NB4 (cell line): ENCODE measurements at regions not wholly inside any gene's neighbourhood (a gene's known extent, or its start where the extent isn't known, plus 50 kb on each side); places are given as distances from the start of the nearest gene placed in this dataset.

Experiments
- DNase-seq: peaks from one replicate; pipeline ENCODE4 v3.0.0; 2010; ENCODE audit warnings: low read depth
- H3K4me3 ChIP-seq: one replicate; pipeline ENCODE4 v1.5.1; 2011; ENCODE audit warnings: mild to moderate bottlenecking, low read depth, low read length, moderate library complexity
- MYC ChIP-seq: IDR thresholded peaks from 2 replicates; pipeline ENCODE4 v1.6.1; 2011; ENCODE audit warnings: low read depth, low read length
- POLR2A ChIP-seq: IDR thresholded peaks from 2 replicates; pipeline ENCODE4 v1.6.1; 2011; ENCODE audit warnings: mild to moderate bottlenecking; ENCODE audit not compliant: insufficient read length; ENCODE audit errors: extremely low read depth
- TF ChIP-seq, protein P1 (sequence below): IDR thresholded peaks from 2 replicates; pipeline ENCODE4 v1.6.1; 2011; ENCODE audit warnings: low read depth, low read length
- TF ChIP-seq, protein P2 (sequence below): IDR thresholded peaks from one replicate; pipeline ENCODE4 v1.5.1; 2012; ENCODE audit warnings: low read depth, low read length

DNA sequence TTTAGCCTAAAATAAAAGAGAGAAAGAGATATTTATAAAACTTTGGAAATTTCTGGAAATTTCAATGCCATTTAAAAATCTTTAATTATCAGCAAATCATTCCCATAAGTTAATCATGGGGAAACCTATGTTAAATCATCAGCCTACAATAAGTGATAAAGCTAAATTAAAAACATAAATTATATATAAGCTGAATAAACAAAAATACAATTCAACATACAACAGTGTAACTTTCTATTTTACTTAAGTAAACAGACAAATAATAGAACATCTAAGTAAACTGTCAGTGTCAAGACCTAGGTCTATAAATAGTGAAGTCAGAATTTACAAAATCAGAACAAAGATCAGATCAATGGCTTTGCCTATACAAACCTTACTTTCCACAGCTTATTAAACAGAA, 57.5 kb downstream of the EPRS1 start:
- TF ChIP-seq MYC = no peak
- TF ChIP-seq, protein P1, sequence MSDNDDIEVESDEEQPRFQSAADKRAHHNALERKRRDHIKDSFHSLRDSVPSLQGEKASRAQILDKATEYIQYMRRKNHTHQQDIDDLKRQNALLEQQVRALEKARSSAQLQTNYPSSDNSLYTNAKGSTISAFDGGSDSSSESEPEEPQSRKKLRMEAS = no peak
- TF ChIP-seq POLR2A = no peak
- TF ChIP-seq, protein P2, sequence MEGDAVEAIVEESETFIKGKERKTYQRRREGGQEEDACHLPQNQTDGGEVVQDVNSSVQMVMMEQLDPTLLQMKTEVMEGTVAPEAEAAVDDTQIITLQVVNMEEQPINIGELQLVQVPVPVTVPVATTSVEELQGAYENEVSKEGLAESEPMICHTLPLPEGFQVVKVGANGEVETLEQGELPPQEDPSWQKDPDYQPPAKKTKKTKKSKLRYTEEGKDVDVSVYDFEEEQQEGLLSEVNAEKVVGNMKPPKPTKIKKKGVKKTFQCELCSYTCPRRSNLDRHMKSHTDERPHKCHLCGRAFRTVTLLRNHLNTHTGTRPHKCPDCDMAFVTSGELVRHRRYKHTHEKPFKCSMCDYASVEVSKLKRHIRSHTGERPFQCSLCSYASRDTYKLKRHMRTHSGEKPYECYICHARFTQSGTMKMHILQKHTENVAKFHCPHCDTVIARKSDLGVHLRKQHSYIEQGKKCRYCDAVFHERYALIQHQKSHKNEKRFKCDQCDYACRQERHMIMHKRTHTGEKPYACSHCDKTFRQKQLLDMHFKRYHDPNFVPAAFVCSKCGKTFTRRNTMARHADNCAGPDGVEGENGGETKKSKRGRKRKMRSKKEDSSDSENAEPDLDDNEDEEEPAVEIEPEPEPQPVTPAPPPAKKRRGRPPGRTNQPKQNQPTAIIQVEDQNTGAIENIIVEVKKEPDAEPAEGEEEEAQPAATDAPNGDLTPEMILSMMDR = no peak
- no peak for DNase-seq
- H3K4me3 ChIP-seq = no peak overlapping the region

DNA sequence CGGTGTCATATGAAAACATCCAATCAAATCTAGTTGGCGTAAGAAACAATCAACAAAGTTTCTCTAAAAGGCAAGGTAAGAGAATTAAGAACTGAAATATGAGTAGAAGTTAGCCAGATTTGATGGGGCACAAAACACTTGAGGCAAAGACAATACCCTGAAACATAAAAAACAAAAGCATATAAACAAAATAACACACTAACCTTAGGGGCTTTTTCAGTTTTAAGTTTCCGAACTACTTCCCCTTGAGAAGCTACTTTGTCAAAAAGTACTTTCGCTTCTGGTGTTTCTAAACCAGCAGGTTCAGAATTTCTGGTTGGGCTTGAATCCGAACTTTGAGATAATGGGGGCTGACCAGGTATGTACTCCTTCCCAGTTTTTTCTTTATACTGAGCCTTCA, 57.9 kb downstream of the EPRS1 start:
- DNase-seq = no peak
- TF ChIP-seq POLR2A (no peak), MYC (no peak)
- TF ChIP-seq, protein P2 = no peak
- TF ChIP-seq, protein P1 = no peak
- H3K4me3 ChIP-seq = no peak overlapping the region

DNA sequence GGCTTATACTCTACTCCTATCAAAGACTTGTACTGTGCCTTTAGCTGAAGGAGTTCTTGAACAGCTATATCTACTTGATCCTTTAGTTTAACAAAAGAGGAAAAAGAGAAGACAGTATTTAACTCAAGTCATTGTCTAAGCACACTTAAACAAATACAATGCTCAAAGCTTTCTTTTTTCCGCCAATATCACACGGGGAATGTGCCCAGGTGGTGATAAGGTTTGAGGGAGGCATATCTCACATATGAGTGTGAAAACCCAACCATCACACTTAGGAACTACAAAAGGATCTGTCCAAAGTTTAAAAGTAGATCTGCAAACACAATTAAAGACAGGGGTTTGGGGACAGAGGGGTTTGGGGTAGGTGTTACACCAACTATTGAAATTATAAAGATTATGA, 59.0 kb upstream of the SLC30A10 start:
- TF ChIP-seq, protein P1 = no peak
- TF ChIP-seq MYC (no peak), POLR2A (no peak)
- TF ChIP-seq, protein P2 = no peak
- no peak for DNase-seq
- H3K4me3 ChIP-seq = no peak overlapping the region

DNA sequence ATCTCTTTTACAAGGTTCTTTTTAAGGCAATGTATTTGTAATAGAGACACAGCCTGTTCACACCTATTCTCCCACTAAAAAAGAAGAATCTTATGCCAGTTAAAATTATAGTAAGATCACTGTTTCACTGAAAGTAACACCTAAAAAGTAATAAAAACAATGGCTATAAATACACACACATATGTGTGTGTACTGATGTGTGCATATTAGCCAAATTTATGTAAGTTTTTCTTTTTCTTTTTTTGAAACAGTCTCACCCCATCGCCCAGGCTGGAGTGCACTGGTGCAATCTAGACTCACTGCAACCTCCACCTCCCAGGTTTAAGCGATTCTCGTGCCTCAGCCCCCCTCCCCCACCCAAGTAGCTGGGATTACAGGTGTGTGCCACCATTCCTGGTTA, 56.8 kb upstream of the SLC30A10 start:
- H3K4me3 ChIP-seq = no peak overlapping the region

More for the DNA sequence above, 56.8 kb upstream of the SLC30A10 start:
- no peak for DNase-seq
- TF ChIP-seq MYC = no peak
- no peak for TF ChIP-seq POLR2A
- TF ChIP-seq, protein P1 = no peak
- TF ChIP-seq, protein P2 = no peak
